T47D (cell line): ENCODE measurements at regions not wholly inside any gene's neighbourhood (a gene's known extent, or its start where the extent isn't known, plus 50 kb on each side); places are given as distances from the start of the nearest gene placed in this dataset.

Experiments
- DNase-seq, 2 experiments: peaks; one replicate each; pipeline versions ENCODE4 v3.0.0 to v3.0.0-alpha.2; 2011 to 2012; ENCODE audit warnings: low read depth in 1 of 2, low spot score in 1 of 2
- JUND ChIP-seq: IDR thresholded peaks from 2 replicates; pipeline ENCODE4 v1.6.1; 2012; ENCODE audit warnings: low read depth
- in situ Hi-C: cut with HindIII; loops from 2 replicates; pipeline ENCODE4 v1.10.0; 2016; ENCODE audit warnings: low sequenced_read_pairs, low pct_unique_long_range_greater_than_20kb

- TF ChIP-seq JUND = no peak
- DNase-seq = no peak
- in situ Hi-C loops = no loop called here
Measured at GRCh38 chr2:9143264-9143815, 63.3 kb upstream of the ASAP2 start.

DNA sequence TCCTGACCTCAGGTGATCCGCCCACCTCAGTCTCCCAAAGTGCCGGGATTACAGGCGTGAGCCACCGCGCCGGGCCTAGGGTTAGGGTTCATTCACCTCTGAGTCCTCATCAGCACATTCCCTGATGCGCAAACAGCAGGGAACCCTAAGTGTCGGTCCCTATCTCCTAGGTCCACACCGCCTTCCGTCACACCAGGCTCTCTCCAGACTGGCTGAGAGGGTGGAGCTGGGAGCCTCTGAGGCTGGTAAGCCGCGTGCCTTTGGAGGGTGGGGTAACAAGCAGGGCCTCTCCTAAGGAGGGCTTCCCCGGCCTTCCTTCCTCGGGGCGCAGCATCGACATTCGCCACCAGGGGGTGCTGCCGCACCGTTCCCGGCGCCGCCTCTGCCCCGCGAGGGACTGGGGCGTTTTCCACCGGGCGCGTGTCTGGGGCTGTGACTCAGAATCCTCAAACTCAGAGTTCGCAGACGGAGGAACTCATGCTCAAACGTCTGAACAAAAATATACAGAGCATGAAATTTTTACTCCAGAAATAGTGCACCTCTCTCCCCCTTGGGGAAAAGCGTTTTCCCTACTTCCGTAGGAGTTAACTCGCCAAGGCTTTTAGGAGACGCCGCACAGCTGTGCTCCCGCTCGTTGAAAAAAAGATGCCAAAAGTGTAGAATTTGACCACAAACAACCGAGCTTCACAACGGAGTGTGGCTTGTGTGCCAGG lies 63.9 kb upstream of the ASAP2 start:
- in situ Hi-C loops = no loop called here
- DNase-seq = peak; percentile 50 to 57
- TF ChIP-seq JUND = no peak

DNA sequence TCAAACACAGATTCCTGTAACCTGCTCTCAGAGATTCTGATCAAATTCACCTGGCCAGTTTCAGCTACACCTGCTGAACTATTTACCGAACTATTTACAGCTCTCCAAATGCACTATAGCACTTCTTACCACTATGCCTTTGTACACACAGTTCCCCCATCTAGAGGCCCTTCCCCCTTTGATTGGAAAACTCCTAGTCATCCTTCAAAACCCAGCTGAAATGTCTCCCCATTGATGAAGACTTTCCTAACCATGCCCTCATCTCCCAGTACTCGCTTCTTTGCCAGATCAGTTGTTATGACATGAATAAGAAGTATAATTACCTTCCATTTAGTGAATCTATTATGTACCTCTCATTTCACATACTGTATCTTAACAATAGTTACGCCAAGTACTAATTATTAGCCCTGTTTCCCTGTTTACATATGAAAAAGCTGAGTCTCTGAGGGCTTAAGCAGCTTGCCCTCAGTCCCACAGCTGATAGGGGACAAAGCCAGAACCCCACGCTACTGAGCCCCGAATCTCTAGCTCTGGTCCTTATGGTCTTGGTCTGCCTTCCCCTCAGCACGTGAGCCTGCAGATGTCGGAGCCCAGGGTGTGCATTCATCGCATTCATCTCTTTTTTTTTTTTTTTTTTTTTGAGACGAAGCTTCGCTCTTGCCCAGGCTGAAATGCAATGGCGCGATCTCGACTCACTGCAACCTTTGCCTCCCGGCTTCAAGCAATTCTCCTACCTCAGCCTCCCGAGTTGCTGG lies 64.7 kb upstream of the ASAP2 start:
- no peak for TF ChIP-seq JUND
- DNase-seq = no peak
- in situ Hi-C loops = no loop called here

DNA sequence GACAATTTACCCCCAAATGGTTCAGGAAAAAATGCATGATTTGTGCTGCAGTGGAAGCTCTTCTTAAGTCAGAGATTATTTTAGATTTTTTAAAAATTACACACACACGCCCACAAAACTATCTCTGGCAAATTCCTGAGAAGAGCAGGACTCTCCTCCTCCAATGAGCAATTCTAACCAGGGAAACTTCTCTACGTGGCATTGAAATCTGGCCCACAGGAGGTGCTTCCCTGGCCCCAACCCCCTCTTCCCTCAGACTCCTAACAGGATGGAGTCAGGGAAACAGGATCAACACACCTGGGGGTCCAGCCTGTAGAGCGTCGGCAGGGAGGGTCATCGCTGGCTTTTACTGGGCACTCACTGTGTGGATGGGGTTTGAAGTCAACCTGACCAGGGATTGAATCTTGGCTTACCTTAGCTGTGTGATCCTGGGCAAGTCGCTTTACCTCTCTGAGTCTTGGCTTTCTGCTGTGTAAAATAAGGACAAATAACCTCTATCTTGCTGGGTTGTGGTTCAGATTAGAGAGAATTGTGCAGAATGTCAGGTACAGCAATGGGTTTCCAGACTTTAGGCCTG lies 65.4 kb upstream of the ASAP2 start:
- in situ Hi-C loops = no loop called here
- no peak for DNase-seq
- TF ChIP-seq JUND = no peak

DNA sequence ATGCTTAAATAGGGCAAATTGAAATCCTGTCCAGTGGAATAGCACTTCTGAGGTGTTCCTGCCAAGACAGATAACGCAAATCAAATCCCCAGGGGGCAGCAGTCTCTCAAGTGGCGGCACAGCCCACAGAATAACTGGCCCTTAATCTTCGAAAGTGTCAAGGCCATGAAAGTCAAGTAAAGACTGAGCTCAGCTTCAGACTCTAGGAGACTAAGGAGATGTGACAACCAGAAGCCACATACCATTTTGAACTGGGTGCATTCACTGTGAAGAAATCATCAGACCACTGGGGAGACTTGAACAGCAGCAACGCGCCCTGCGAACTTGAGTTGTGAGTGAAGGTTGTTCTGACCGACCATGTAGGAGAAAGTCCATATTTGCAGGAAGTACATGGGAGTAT lies 66.0 kb upstream of the ASAP2 start:
- in situ Hi-C loops = no loop called here
- no peak for TF ChIP-seq JUND
- no peak for DNase-seq

DNA sequence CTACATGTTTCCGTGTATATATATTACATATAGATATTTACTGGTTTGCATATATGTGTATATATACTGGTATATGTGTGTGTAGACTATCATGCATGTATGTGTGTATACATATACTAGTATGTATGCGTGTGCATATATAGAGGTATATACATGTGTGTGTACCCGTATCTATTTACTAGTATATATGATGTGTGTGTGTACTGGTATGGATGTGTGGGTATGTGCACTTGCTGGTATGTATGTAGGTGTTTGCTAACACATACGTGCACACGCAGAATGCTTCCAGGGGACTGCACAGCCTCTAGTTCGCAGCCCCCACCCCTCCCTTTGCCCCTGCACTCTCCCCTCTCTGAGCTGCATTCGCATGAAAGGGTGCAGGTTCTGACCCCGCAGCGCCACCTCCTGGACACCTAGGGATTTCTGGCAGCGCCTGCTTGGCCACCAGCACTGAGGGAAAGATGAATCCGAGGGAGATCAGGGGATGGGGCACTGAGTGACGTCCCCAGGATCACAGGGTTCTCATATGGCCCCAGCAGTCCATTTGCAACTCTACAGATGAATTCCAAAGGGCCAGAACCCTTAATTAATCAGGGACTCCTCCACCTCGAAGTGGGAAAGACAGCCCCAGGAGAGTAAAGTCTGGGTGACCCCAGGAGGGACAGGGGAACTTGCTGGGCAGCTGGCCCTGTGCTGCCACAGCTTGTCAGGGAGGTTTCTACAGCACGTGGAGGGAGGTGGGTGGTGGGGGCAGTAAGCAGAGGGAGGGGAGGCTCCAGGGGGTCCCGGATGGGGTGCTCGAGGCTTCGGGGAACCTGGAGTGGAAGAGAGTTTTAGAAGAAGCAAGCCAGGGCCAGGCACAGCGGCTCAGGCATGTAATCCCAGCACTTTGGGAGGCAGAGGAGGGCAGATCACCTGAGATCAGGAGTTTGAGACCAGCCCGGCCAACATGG lies 66.8 kb upstream of the ASAP2 start:
- no peak for TF ChIP-seq JUND
- peak; percentile 49 to 55 for DNase-seq
- in situ Hi-C loops = no loop called here

DNA sequence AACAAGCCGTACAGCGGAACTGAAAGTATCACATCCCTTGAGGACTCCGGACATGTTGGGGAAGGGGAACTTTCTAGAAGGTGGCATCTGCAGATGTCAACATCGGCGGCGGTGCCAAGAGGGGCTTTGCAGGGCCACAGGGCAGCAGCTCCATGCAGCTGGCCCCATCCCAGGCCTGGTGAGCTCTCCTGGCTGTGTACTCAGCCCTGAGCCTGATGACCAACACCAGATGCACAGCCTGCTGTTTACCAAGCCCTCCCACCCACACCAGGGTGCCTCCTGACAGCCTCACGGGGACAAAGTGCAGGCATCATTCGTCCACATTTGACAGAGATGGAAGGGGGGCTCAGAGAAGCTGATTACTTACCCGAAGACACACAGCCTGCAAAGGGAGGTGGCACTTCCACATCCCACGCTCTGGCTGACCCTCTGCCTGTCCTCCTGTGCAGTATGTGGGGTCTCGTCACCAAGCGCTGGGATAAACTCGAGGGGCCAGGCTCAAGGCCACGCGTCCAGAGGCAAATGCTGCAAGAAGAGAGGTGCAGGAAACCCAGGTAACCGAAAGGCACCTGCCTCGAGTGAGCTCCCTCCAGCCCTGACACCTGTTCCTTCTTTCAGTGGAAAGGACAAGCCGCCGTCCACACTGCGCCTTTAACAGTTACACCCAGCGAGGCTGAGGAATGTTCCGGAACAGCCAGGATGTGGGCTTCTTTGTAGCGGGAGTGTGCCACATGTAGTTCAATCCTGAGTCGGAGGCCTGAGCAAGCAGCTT lies 69.0 kb upstream of the ASAP2 start:
- DNase-seq = no peak
- in situ Hi-C loops = no loop called here
- no peak for TF ChIP-seq JUND

DNA sequence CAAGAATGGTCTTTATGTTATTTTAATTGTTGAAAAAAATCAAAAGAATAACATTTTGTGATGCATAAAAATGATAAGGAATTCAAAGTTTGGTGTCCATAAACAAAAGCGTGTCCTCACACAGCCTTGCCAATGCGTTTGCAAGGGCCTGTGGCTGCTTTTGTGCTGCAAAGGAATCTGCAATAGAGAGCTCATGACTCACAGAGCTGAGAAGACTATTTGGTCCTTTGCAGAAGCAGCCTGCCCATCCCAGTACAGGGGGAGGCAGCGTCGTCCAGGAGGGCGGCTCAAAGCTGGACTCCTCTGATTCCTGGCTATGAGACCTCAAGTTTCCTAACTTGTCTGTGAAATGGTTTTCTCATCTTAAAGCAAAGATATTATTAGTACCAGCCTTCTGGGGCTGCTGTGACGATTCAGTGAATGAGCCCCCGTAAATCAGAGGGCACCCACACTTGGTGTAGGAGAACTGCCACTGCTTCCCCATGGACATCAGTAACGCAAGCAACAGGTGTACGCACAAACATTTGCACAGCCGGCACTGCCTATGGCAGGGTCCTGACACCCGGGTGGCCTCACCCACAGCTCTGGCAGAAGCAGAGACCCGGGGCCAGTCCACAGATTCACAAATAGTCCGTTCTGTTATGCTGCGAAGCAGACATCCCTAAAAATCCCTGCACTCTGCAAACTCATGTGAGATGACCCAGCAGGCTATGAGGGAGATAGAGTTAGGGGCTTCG lies 70.6 kb upstream of the ASAP2 start:
- no peak for DNase-seq
- TF ChIP-seq JUND = no peak
- in situ Hi-C loops = no loop called here

- DNase-seq = no peak
- in situ Hi-C loops = no loop called here
Measured at GRCh38 chr2:9127316-9127715, 79.3 kb upstream of the ASAP2 start.

GRCh38 chr2:9126540-9126939 lies 80.1 kb upstream of the ASAP2 start:
- TF ChIP-seq JUND = no peak
- DNase-seq = no peak
- in situ Hi-C loops = no loop called here

More at GRCh38 chr2:9127316-9127715, 79.3 kb upstream of the ASAP2 start:
- TF ChIP-seq JUND = no peak

- in situ Hi-C loops = no loop called here
- no peak for DNase-seq
- no peak for TF ChIP-seq JUND
Measured at GRCh38 chr2:9124231-9124741, 82.3 kb upstream of the ASAP2 start.
